B cell (primary cell): ENCODE measurements at regions not wholly inside any gene's neighbourhood (a gene's known extent, or its start where the extent isn't known, plus 50 kb on each side); places are given as distances from the start of the nearest gene placed in this dataset.

Experiments used
- CTCF ChIP-seq: fragments of 200-600 bp; IDR thresholded peaks from one replicate; pipeline ENCODE4 v1.8.0; 2022; ENCODE audit warnings: antibody characterized with exemption, mild to moderate bottlenecking
- EZH2 ChIP-seq: IDR thresholded peaks from 2 replicates; pipeline ENCODE4 v1.6.1; 2012; ENCODE audit warnings: borderline replicate concordance, low read depth, mild to moderate bottlenecking, moderate library complexity, low read length; ENCODE audit not compliant: insufficient read depth, poor library complexity, severe bottlenecking

GRCh38 chr4:164350061-164350460 lies 403.9 kb upstream of the SMIM31 start:
- TF ChIP-seq CTCF (no peak), EZH2 (no peak)
